ENCODE measurements at regions not wholly inside any gene's neighbourhood (a gene's known extent, or its start where the extent isn't known, plus 50 kb on each side); places are given as distances from the start of the nearest gene placed in this dataset.

DNA sequence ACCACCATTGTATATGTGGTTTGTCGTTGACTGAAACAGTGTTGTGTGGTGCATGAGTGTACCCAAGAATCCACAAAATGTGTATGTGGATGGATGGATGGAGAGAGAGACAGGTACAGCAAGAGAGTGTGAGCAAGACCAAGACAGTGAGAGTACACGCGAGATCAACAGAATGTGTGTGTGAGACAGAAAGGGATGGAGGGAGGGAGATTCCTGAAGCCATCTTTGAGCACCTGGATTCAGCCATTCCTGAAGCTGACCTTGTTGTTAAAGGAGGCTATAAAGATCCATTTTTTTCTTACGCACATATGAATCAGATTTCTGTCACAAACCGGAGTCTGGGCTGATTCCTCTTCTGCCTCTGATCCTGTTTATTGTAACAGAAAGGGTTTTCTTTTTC lies 64.1 kb downstream of the TFAP2C start:
- TF ChIP-seq GATAD2B (conservative IDR thresholded peaks at IDR 0.05; ENCODE audit: low read depth) = no peak
- TF ChIP-seq, protein P1, sequence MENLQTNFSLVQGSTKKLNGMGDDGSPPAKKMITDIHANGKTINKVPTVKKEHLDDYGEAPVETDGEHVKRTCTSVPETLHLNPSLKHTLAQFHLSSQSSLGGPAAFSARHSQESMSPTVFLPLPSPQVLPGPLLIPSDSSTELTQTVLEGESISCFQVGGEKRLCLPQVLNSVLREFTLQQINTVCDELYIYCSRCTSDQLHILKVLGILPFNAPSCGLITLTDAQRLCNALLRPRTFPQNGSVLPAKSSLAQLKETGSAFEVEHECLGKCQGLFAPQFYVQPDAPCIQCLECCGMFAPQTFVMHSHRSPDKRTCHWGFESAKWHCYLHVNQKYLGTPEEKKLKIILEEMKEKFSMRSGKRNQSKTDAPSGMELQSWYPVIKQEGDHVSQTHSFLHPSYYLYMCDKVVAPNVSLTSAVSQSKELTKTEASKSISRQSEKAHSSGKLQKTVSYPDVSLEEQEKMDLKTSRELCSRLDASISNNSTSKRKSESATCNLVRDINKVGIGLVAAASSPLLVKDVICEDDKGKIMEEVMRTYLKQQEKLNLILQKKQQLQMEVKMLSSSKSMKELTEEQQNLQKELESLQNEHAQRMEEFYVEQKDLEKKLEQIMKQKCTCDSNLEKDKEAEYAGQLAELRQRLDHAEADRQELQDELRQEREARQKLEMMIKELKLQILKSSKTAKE (IDR thresholded peaks at IDR 0.05; ENCODE audit: low read depth, poor library complexity, severe bottlenecking) = no peak
